Sigmoid colon (tissue), 6 donors: ENCODE measurements at regions not wholly inside any gene's neighbourhood (a gene's known extent, or its start where the extent isn't known, plus 50 kb on each side); places are given as distances from the start of the nearest gene placed in this dataset.

Experiments
- DNase-seq: peaks from one replicate; pipeline ENCODE4 v3.0.0-alpha.2; 2019
- H3K27ac ChIP-seq, 4 donors: fragments of 200-600 bp; sonication (generic); one replicate each; pipeline ENCODE4 v1.5.1; 2016 to 2019; ENCODE audit warnings: mild to moderate bottlenecking in 1 of 4
- H3K27me3 ChIP-seq, 3 donors: fragments of 200-600 bp; sonication (generic); one replicate each; pipeline ENCODE4 v1.5.1; 2019; ENCODE audit warnings: mild to moderate bottlenecking in 1 of 3
- H3K36me3 ChIP-seq, 4 donors: fragments of 200-600 bp; sonication (generic); one replicate each; pipeline ENCODE4 v1.5.1; 2016 to 2019
- H3K4me1 ChIP-seq, 4 donors: fragments of 200-600 bp; sonication (generic); one replicate each; pipeline ENCODE4 v1.5.1; 2017 to 2019
- H3K4me3 ChIP-seq, 4 donors: fragments of 200-600 bp; sonication (generic); one replicate each; pipeline ENCODE4 v1.5.1; 2017 to 2019; ENCODE audit warnings: mild to moderate bottlenecking in 2 of 4, moderate library complexity in 1 of 4
- H3K9me3 ChIP-seq, 4 donors: fragments of 200-600 bp in 3 of 4; sonication (generic) in 3 of 4; one replicate each; pipeline versions ENCODE4 v1.5.1 to v1.6.1; 2013 to 2019
- EP300 ChIP-seq, 4 donors: sonication (generic); formaldehyde crosslinking; IDR thresholded peaks; one replicate each; pipeline ENCODE4 v1.6.1; 2017; ENCODE audit warnings: antibody characterized with exemption in 4 of 4
- POLR2A ChIP-seq, 2 donors: fragments of 450-650 bp; IDR thresholded peaks; one replicate each; pipeline ENCODE4 v1.6.1; 2016; ENCODE audit warnings: antibody characterized with exemption in 2 of 2, mild to moderate bottlenecking in 2 of 2, moderate library complexity in 2 of 2
- POLR2AphosphoS5 ChIP-seq, 4 donors: sonication (generic); formaldehyde crosslinking; IDR thresholded peaks; one replicate each; pipeline ENCODE4 v1.6.1; 2017; ENCODE audit warnings: antibody characterized with exemption in 4 of 4
- WGBS, 2 donors: extraction: QIAGEN DNeasy Blood & Tissue Kit; methylation state at CpG; one replicate each; pipeline ENCODE4 v1.1.7; 2013; 5-methylcytosine and 5-hydroxymethylcytosine counted together
- intact Hi-C: fragments of 100-400 bp; cut with DNase I; formaldehyde crosslinking; loops from one replicate; pipeline ENCODE4 v1.15.1; 2023
- TF ChIP-seq, protein P1 (sequence below), 4 experiments: fragments of 450-650 bp in 3 of 4; fragments of 200-600 bp in 1 of 4; IDR thresholded peaks; one replicate each; pipeline ENCODE4 v1.5.1; 2016 to 2019; ENCODE audit warnings: antibody characterized with exemption in 4 of 4, mild to moderate bottlenecking in 3 of 4, moderate library complexity in 2 of 4
- donor health status: healthy with polysubstance abuse.
- donor health status: healthy.

DNA sequence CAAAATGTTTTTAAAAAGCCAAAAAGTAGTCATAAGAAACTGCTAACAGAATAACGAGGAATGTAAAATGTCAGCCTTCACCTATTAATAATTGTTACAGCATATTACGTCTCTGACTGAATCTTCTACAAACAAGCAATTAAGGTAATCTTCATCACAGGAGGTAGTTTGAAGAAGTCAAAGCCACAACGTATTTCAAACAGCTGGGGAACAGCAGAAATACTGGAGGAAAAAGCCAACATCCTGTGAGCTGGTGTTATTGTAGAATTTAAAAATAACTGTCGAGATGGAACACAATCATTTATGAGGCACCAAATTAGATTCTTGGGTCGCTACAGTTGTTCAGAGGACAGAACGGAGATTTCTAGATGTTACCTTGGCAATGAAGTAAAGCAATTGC lies 450.5 kb downstream of the AGTPBP1 start:
- intact Hi-C loops: no loop called here

DNA sequence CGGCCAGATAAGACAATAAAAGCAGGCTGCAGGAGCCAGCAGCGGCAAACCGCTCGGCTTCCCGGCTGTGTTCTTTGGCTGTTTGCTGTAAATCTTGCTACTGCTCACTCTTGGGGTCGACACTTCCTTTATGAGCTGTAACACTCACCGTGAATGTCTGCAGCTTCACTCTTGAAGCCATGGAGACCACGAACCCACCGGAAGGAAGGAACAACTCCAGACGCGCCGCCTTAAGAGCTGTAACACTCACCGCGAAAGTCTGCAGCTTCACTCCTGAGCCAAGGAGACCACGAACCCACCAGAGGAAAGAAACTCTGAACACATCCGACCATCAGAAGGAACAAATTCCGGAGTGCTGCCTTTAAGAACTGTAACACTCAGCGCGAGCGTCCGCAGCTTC lies 451.7 kb downstream of the AGTPBP1 start:
- 49 to 78% methylated on average over 21 of the region's 21 CpGs for WGBS, 2 donors

More for the DNA sequence above, 450.5 kb downstream of the AGTPBP1 start:
- H3K4me1 ChIP-seq: no peaks in the 10 kb centered on the region
- H3K4me3 ChIP-seq: no peak overlapping the region
- no peaks in the 10 kb centered on the region for H3K9me3 ChIP-seq
- no peaks in the 10 kb centered on the region for H3K27me3 ChIP-seq
- DNase-seq: no peak
- no peaks in the 10 kb centered on the region for H3K36me3 ChIP-seq
- 37 to 58% methylated on average over 6 of the region's 6 CpGs for WGBS, 2 donors
- H3K27ac ChIP-seq: no peak overlapping the region
- TF ChIP-seq EP300 (IDR thresholded peaks at IDR 0.05): no peak

DNA sequence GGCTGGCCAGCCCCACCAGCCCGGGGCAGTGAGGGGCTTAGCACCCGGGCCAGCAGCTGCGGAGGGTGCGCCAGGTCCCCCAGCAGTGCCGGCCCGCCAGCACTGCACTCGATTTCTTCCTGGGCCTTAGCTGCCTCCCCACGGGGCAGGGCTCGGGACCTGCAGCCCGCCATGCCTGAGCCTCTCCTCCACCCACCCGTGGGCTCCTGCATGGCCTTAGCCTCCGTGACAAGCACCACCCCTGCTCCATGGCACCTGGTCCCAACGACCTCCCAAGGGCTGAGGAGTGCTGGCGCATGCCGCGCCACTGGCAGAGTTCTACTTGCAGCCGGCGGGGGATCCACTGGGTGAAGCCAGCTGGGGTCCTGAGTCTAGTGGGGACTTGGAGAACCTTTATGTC lies 452.6 kb downstream of the AGTPBP1 start:
- no peak overlapping the region for H3K4me3 ChIP-seq
- H3K27me3 ChIP-seq: no peaks in the 10 kb centered on the region
- no peaks in the 10 kb centered on the region for H3K9me3 ChIP-seq
- intact Hi-C loops: no loop called here
- H3K4me1 ChIP-seq: no peaks in the 10 kb centered on the region
- 95 to 96% methylated on average over 18 of the region's 18 CpGs for WGBS, 2 donors
- DNase-seq: no peak
- H3K36me3 ChIP-seq: no peaks in the 10 kb centered on the region
- no peak overlapping the region for H3K27ac ChIP-seq
- TF ChIP-seq, protein P1, sequence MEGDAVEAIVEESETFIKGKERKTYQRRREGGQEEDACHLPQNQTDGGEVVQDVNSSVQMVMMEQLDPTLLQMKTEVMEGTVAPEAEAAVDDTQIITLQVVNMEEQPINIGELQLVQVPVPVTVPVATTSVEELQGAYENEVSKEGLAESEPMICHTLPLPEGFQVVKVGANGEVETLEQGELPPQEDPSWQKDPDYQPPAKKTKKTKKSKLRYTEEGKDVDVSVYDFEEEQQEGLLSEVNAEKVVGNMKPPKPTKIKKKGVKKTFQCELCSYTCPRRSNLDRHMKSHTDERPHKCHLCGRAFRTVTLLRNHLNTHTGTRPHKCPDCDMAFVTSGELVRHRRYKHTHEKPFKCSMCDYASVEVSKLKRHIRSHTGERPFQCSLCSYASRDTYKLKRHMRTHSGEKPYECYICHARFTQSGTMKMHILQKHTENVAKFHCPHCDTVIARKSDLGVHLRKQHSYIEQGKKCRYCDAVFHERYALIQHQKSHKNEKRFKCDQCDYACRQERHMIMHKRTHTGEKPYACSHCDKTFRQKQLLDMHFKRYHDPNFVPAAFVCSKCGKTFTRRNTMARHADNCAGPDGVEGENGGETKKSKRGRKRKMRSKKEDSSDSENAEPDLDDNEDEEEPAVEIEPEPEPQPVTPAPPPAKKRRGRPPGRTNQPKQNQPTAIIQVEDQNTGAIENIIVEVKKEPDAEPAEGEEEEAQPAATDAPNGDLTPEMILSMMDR (IDR thresholded peaks at IDR 0.05): no peak
- no peak for TF ChIP-seq EP300 (IDR thresholded peaks at IDR 0.05)
- no peak for TF ChIP-seq POLR2AphosphoS5 (IDR thresholded peaks at IDR 0.05)
- no peak for TF ChIP-seq POLR2A (IDR thresholded peaks at IDR 0.05)

More for the DNA sequence above, 451.7 kb downstream of the AGTPBP1 start:
- intact Hi-C loops: no loop called here
- no peak for DNase-seq
- Histone ChIP-seq H3K27ac (no peak overlapping the region), H3K27me3 (no peaks in the 10 kb centered on the region), H3K9me3 (no peaks in the 10 kb centered on the region), H3K4me3 (no peak overlapping the region), H3K4me1 (no peaks in the 10 kb centered on the region), H3K36me3 (no peaks in the 10 kb centered on the region)
- TF ChIP-seq POLR2A (IDR thresholded peaks at IDR 0.05) (no peak), POLR2AphosphoS5 (IDR thresholded peaks at IDR 0.05) (no peak), EP300 (IDR thresholded peaks at IDR 0.05) (no peak)
- TF ChIP-seq, protein P1 (IDR thresholded peaks at IDR 0.05): no peak

DNA sequence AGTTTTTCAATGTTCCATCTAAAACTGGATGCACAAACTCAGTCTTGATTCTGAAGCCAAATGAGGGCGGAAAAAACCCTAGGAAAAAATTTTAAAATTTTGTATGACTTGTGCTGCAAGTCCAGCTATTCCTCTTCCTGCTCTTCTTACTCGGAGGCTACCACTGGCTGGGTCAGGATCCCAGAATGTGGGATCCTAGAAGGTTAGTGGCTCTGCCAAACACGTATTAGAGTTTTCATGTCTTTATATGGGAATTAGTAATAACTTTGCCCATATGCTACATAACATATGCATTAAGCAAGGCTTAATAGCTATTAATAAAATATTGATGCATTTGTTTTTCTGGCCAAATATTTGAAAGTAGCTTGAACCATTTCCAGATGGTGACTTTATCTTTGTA lies 458.3 kb downstream of the AGTPBP1 start:
- 76 to 87% methylated on average over 3 of the region's 3 CpGs for WGBS, 2 donors
- H3K4me1 ChIP-seq: no peaks in the 10 kb centered on the region
- intact Hi-C loops: no loop called here
- H3K36me3 ChIP-seq: no peaks in the 10 kb centered on the region
- no peak for TF ChIP-seq EP300 (IDR thresholded peaks at IDR 0.05)
- TF ChIP-seq, protein P1 (IDR thresholded peaks at IDR 0.05): no peak
- TF ChIP-seq POLR2AphosphoS5 (IDR thresholded peaks at IDR 0.05): no peak
- TF ChIP-seq POLR2A (IDR thresholded peaks at IDR 0.05): no peak
- no peak for DNase-seq
- H3K9me3 ChIP-seq: no peaks in the 10 kb centered on the region
- H3K27ac ChIP-seq: no peak overlapping the region
- H3K4me3 ChIP-seq: no peak overlapping the region
- H3K27me3 ChIP-seq: no peaks in the 10 kb centered on the region

DNA sequence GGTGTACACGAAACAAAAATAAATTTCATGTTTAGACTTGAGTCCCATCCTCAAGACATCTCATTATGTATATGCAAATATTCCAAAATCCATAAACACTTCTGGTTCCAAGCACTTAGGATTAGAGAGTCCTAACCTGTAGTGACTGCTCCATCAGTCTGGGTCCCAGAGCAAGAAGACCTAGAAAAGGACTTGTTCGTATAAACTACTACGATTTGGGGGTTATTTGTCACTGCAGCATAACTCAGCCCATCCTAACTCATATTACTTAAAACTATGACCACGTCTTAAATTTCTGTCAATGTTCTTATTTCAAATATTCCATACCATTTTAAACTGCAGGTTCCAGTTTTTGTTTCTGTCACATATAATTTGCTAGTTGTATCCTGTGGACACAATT lies 463.0 kb downstream of the AGTPBP1 start:
- WGBS, 2 donors: 68 to 92% methylated on average over 4 of the region's 4 CpGs
- H3K4me1 ChIP-seq: no peaks in the 10 kb centered on the region

More for the DNA sequence above, 463.0 kb downstream of the AGTPBP1 start:
- no peak for DNase-seq
- H3K27me3 ChIP-seq: no peaks in the 10 kb centered on the region
- no peak for TF ChIP-seq POLR2A (IDR thresholded peaks at IDR 0.05)
- TF ChIP-seq POLR2AphosphoS5 (IDR thresholded peaks at IDR 0.05): no peak
- TF ChIP-seq, protein P1 (IDR thresholded peaks at IDR 0.05): no peak
- no peak for TF ChIP-seq EP300 (IDR thresholded peaks at IDR 0.05)
- intact Hi-C loops: no loop called here
- no peak overlapping the region for H3K27ac ChIP-seq
- no peak overlapping the region for H3K4me3 ChIP-seq
- H3K9me3 ChIP-seq: no peaks in the 10 kb centered on the region
- H3K36me3 ChIP-seq: no peaks in the 10 kb centered on the region
